IPS-18c (cell line): ENCODE measurements at regions not wholly inside any gene's neighbourhood (a gene's known extent, or its start where the extent isn't known, plus 50 kb on each side); places are given as distances from the start of the nearest gene placed in this dataset.
"Not testable (repeated sequence)": the region's sequence is repeated elsewhere in the genome, so short reads cannot be mapped to it uniquely, and the experiment has no call there.

Source experiments
- H3K4me3 ChIP-seq: 2 replicates; pipeline ENCODE4 v1.7.0; 2013; ENCODE audit warnings: low read depth, mild to moderate bottlenecking, low read length, moderate library complexity; ENCODE audit not compliant: insufficient read depth
- H3K9me3 ChIP-seq: one replicate; pipeline ENCODE4 v1.6.1; 2013; ENCODE audit warnings: mild to moderate bottlenecking, low read length, moderate library complexity; ENCODE audit not compliant: control insufficient read depth, insufficient read depth

- no peak overlapping the region; the same call in 1 of the 2 replicates for H3K4me3 ChIP-seq
- H3K9me3 ChIP-seq, result peaks cover 4% of the 10 kb centered on the region
Observed at GRCh38 chr16:59993101-59993500, 1259.0 kb upstream of the GOT2 start.

DNA sequence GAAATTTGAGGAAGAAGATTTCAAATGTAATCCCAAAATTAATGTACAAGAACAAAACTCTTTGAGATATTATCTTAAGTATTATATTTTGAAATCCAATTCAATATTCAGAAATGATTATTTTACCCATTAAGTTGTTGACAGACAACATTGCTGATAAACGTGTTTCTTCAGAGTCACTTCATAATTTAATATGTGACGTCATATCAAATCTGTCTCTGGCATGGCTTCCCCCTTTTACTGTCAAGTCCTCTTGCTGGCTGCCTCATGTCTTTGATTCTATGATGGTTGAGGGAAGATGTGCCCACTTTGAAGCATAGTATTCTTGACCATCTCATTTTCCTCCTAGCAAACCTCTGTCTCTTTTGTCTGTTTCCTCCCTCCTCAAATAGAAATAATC is 1257.1 kb upstream of the GOT2 start:
- no peak overlapping the region for H3K4me3 ChIP-seq
- peaks cover 4% of the 10 kb centered on the region for H3K9me3 ChIP-seq

DNA sequence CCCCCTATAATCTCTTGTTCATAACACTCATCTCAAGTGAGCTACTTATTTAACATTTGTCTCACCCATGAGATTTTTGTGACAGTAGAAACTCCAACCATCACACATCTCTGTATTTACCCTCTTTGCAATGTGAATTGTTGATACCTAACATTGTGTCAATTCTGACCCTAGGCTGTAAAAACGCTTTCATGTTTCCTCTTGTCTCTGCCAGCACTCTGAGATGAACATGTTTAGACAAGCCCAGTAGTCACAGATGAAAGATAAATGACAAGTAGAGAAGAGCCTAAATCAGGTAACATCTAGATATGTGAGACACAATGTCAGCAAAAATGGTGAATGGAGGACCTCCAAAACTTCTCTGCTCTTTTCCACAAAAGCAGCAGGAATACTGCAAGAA is 1254.5 kb upstream of the GOT2 start:
- H3K4me3 ChIP-seq, result no peak overlapping the region

DNA sequence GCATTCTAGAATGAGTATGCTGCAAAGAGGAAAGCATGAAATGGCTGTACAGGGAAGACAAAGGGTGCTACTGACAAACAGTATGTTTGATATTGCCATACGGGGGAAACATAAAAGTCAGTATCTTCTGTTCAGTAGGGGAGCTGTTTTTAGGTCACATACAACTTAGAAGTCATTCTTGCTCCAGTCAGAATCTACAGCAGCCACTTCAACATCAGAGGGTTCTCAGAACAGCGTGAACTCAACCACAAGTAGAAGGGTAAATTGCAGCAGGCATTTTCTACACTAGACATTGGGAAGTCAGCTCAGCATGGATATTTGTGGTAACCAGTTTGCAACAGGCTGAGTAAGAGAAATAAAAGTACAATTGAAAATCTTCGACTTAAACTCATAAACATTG is 1241.8 kb upstream of the GOT2 start:
- Histone ChIP-seq H3K4me3 (no peak overlapping the region), H3K9me3 (no peaks in the 10 kb centered on the region)

More for the DNA sequence above, 1254.5 kb upstream of the GOT2 start:
- H3K9me3 ChIP-seq, result peaks cover under 1% of the 10 kb centered on the region

- no peak overlapping the region for H3K4me3 ChIP-seq
- no peaks in the 10 kb centered on the region for H3K9me3 ChIP-seq
Observed at GRCh38 chr16:59973966-59974365, 1239.8 kb upstream of the GOT2 start.

- Histone ChIP-seq H3K9me3 (no peaks in the 10 kb centered on the region), H3K4me3 (no peak overlapping the region)
Observed at GRCh38 chr16:59971264-59971663, 1237.1 kb upstream of the GOT2 start.

- H3K4me3 ChIP-seq, result no peak overlapping the region
- H3K9me3 ChIP-seq, result no peaks in the 10 kb centered on the region
Observed at GRCh38 chr16:59964232-59964924, 1230.3 kb upstream of the GOT2 start.

GRCh38 chr16:59959311-59959710 is 1225.2 kb upstream of the GOT2 start:
- Histone ChIP-seq H3K4me3 (no peak overlapping the region), H3K9me3 (peaks cover 2% of the 10 kb centered on the region)

DNA sequence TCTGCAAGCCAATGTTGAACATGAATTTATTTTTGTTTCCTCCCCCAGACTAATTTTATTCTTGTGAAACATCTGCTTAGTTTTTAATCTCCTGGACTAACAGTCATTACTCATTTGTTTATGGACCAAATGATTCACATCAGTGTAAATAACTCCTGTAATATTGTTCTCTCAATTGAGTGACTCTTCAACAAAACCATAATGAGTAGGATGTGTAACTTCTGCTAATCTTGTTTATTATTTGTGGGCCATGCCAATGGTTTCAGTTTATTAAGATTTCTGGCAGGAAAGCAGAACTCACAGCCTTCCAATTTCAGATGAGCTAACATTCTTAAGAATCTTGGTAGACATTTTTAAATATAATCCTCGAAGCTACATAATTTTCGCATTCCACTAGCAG is 1216.3 kb upstream of the GOT2 start:
- Histone ChIP-seq H3K4me3 (no peak overlapping the region), H3K9me3 (no peaks in the 10 kb centered on the region)

- H3K9me3 ChIP-seq, H3K4me3 ChIP-seq: not testable (repeated sequence)
Observed at GRCh38 chr16:59944041-59944440, 1209.9 kb upstream of the GOT2 start.

DNA sequence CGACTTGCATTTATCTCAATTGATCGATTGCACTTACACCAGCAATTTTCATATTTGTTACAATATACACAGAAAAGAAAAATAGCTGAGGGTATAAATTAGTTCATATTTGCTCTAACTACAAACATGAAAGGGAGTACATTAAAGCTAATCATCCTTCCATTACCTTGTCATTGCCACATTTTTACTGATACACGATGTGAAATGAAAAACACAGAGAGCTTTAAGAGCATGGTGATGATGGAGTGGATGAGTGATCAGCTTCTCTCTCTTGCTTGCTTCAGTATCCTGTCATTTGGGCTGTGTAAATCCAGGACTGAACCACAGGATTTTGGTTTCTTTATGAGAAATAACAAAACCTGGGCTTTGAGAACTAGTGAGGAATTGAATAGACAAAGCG is 1207.5 kb upstream of the GOT2 start:
- no peaks in the 10 kb centered on the region for H3K9me3 ChIP-seq

GRCh38 chr16:59920054-59920453 is 1185.9 kb upstream of the GOT2 start:
- H3K9me3 ChIP-seq, result no peaks in the 10 kb centered on the region
- H3K4me3 ChIP-seq, result no peak overlapping the region

More for the DNA sequence above, 1207.5 kb upstream of the GOT2 start:
- no peak overlapping the region for H3K4me3 ChIP-seq

DNA sequence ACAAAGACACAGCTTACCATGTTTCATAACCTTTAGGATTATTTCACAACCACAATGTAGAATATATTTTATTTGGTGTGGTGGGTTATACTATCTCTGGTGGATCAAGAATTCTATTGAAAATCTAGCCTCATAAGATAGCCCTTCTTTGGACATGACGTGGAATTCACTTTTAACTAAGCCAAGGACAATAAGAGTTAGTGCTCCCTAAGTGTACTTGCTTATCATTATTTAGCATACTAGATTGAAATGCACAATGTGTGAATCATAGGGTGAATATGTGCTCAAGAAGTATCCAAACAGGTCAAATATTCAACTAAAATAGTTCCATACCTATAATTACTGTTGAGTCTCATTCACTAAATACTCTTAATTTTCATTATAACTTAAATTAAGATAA is 1179.5 kb upstream of the GOT2 start:
- H3K9me3 ChIP-seq, result no peaks in the 10 kb centered on the region
- no peak overlapping the region for H3K4me3 ChIP-seq

- Histone ChIP-seq H3K4me3 (no peak overlapping the region), H3K9me3 (no peaks in the 10 kb centered on the region)
Observed at GRCh38 chr16:59909262-59909661, 1175.1 kb upstream of the GOT2 start.

- Histone ChIP-seq H3K9me3 (no peaks in the 10 kb centered on the region), H3K4me3 (no peak overlapping the region)
Observed at GRCh38 chr16:59907611-59908010, 1173.5 kb upstream of the GOT2 start.

DNA sequence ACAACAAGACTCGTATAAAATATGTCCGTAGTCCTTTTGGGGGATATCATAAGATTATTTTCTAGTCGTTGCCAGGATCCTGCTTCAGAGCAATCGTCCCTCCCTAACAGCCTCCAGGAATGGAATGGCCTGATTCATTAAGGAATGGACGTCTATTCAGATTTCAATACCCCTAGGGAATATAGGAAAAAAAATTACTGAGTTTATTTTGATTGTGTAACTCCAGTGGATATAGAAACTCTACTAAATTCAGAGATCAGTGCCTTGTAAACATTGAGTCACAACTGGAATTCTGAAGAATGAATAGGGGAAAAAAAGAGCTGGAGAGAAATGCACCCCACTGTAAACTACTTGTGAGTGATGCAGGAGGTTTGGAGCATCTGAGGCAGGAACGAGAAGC is 1171.5 kb upstream of the GOT2 start:
- H3K4me3 ChIP-seq, result no peak overlapping the region
- H3K9me3 ChIP-seq, result no peaks in the 10 kb centered on the region

DNA sequence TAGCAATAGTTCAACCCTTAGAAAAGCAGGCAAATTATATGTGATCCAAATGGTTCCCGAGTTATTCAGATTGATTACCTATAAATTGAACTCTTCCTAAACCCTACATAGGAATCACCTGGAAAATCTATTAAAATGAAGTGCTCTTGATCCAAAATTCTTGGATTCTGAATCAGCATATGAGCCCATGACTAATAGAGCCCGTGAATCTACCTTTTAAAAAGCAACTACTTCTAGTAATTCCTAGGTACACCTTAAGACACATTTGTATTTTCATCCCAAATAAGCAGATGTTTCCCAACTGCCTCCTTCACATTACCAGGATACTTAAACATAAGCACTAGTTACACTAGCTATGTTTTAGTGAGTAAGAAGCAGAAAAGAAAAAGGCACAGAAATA is 1171.0 kb upstream of the GOT2 start:
- no peak overlapping the region for H3K4me3 ChIP-seq

GRCh38 chr16:59899940-59900339 is 1165.8 kb upstream of the GOT2 start:
- H3K4me3 ChIP-seq, result no peak overlapping the region
- H3K9me3 ChIP-seq, result no peaks in the 10 kb centered on the region

More for the DNA sequence above, 1171.0 kb upstream of the GOT2 start:
- no peaks in the 10 kb centered on the region for H3K9me3 ChIP-seq

DNA sequence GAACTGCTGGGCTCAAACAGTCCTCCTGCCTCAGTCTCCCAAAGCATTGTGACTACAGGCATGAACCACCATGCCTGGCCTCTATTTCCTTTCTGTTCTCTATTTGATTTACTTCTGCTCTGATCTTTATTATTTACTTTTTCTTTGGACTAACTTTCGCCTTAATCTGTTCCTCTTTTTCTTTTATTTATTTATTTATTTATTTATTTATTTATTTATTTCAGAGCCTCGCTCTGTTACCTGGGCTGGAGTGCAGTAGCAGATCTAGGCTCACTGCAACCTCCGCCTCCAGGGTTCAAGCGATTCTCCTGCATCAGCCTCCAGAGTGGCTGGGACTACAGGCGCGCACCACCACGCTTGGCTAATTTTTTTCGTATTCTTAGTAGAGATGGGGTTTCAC is 1158.3 kb upstream of the GOT2 start:
- Histone ChIP-seq H3K4me3 (no peak overlapping the region), H3K9me3 (no peaks in the 10 kb centered on the region)
